ENCODE measurements at regions not wholly inside any gene's neighbourhood (a gene's known extent, or its start where the extent isn't known, plus 50 kb on each side); places are given as distances from the start of the nearest gene placed in this dataset.

GRCh38 chr4:106603471-106603870 is 234.9 kb upstream of the GIMD1 start:
- peaks cover 0 to 2% (median 0%) of the 10 kb centered on the region in 3 donors for H3K27me3 Mint-ChIP-seq (ENCODE audit: low read depth in 3 of 3)
- intact Hi-C loops (cut with micrococcal nuclease) = no loop called here
- no peaks in the 10 kb centered on the region for H4K20me1 ChIP-seq (ENCODE audit: insufficient read depth, low read length)
- no peak overlapping the region for H2AFZ ChIP-seq (ENCODE audit: insufficient read depth, low read depth, low read length, poor library complexity, severe bottlenecking)
- no peaks in the 10 kb centered on the region for H3K79me2 ChIP-seq (ENCODE audit: insufficient read depth, low read length)
- no peak overlapping the region for H3K4me3 Mint-ChIP-seq
- no peak overlapping the region for H3K27ac Mint-ChIP-seq
- no peaks in the 10 kb centered on the region for H3K27me3 ChIP-seq (ENCODE audit: control insufficient read depth in 2 of 2, insufficient read depth in 2 of 2, low read length in 2 of 2)
- no peaks in the 10 kb centered on the region for H3K4me1 ChIP-seq (ENCODE audit: control insufficient read depth in 1 of 2, insufficient read depth in 2 of 2, low read length in 2 of 2)
- no peak for DNase-seq
- H3K4me1 Mint-ChIP-seq = no peaks in the 10 kb centered on the region
- 100% methylated on average over 3 of the region's 3 CpGs for WGBS (ENCODE audit: insufficient coverage)
- TF ChIP-seq CTCF (IDR thresholded peaks at IDR 0.05) = no peak
- peaks cover 2 to 18% (median 12%) of the 10 kb centered on the region in 7 donors for H3K9me3 Mint-ChIP-seq
- H3K4me3 ChIP-seq (replicated peaks in 1 of 3; ENCODE audit: low read depth in 2 of 3, low read length in 3 of 3) = no peak overlapping the region
- no peaks in the 10 kb centered on the region for H3K36me3 Mint-ChIP-seq
- H3K27ac ChIP-seq (ENCODE audit: low read depth in 1 of 2, low read length in 2 of 2) = no peak overlapping the region
- H3K4me2 ChIP-seq (replicated peaks; ENCODE audit: extremely low read depth, low read length, poor library complexity, severe bottlenecking) = no peak overlapping the region
- H3K36me3 ChIP-seq (replicated peaks in 1 of 2; ENCODE audit: control insufficient read depth in 1 of 2, insufficient read depth in 2 of 2, low read length in 2 of 2) = no peaks in the 10 kb centered on the region
- no peak overlapping the region for H3K9ac ChIP-seq (ENCODE audit: insufficient read depth, low read length, poor library complexity, severe bottlenecking)
- H3K9me3 ChIP-seq (replicated peaks in 1 of 2; ENCODE audit: control insufficient read depth in 1 of 2, insufficient read depth in 1 of 2, low read length in 2 of 2) = peaks cover 3 to 20% of the 10 kb centered on the region in 2 donors

GRCh38 chr4:106602711-106603110 is 234.1 kb upstream of the GIMD1 start:
- H3K4me1 ChIP-seq (ENCODE audit: control insufficient read depth in 1 of 2, insufficient read depth in 2 of 2, low read length in 2 of 2) = no peaks in the 10 kb centered on the region
- no peak overlapping the region for H3K4me3 ChIP-seq (replicated peaks in 1 of 3; ENCODE audit: low read depth in 2 of 3, low read length in 3 of 3)
- Mint-ChIP-seq H3K4me1 (no peaks in the 10 kb centered on the region), H3K36me3 (no peaks in the 10 kb centered on the region), H3K9me3 (peaks cover 2 to 18% (median 12%) of the 10 kb centered on the region in 7 donors), H3K27me3 (ENCODE audit: low read depth in 3 of 3) (peaks cover 0 to 4% (median 0%) of the 10 kb centered on the region in 3 donors), H3K27ac (no peak overlapping the region), H3K4me3 (no peak overlapping the region)
- intact Hi-C loops (cut with micrococcal nuclease) = no loop called here
- no peaks in the 10 kb centered on the region for H4K20me1 ChIP-seq (ENCODE audit: insufficient read depth, low read length)
- no peaks in the 10 kb centered on the region for H3K36me3 ChIP-seq (replicated peaks in 1 of 2; ENCODE audit: control insufficient read depth in 1 of 2, insufficient read depth in 2 of 2, low read length in 2 of 2)
- no peak overlapping the region for H3K27ac ChIP-seq (ENCODE audit: low read depth in 1 of 2, low read length in 2 of 2)
- WGBS (ENCODE audit: insufficient coverage) = no CpG with 5 or more reads among the region's 2 CpGs
- DNase-seq = no peak
- H3K79me2 ChIP-seq (ENCODE audit: insufficient read depth, low read length) = no peaks in the 10 kb centered on the region
- H3K4me2 ChIP-seq (replicated peaks; ENCODE audit: extremely low read depth, low read length, poor library complexity, severe bottlenecking) = no peak overlapping the region
- peaks cover 3 to 20% of the 10 kb centered on the region in 2 donors for H3K9me3 ChIP-seq (replicated peaks in 1 of 2; ENCODE audit: control insufficient read depth in 1 of 2, insufficient read depth in 1 of 2, low read length in 2 of 2)
- no peaks in the 10 kb centered on the region for H3K27me3 ChIP-seq (ENCODE audit: control insufficient read depth in 2 of 2, insufficient read depth in 2 of 2, low read length in 2 of 2)
- no peak overlapping the region for H3K9ac ChIP-seq (ENCODE audit: insufficient read depth, low read length, poor library complexity, severe bottlenecking)
- no peak for TF ChIP-seq CTCF (IDR thresholded peaks at IDR 0.05)
- H2AFZ ChIP-seq (ENCODE audit: insufficient read depth, low read depth, low read length, poor library complexity, severe bottlenecking) = no peak overlapping the region
